HFF-Myc (cell line): ENCODE measurements at regions not wholly inside any gene's neighbourhood (a gene's known extent, or its start where the extent isn't known, plus 50 kb on each side); places are given as distances from the start of the nearest gene placed in this dataset.

Experiments used
- DNase-seq: peaks from one replicate; pipeline ENCODE4 v3.0.0-alpha.2; 2011; ENCODE audit warnings: low read depth; ENCODE audit errors: extremely low read depth
- H3K4me3 ChIP-seq: replicated peaks from 2 replicates; pipeline ENCODE4 v1.5.1; 2011; ENCODE audit warnings: low read depth, mild to moderate bottlenecking, control low read depth, low read length
- TF ChIP-seq, protein P1 (sequence below): IDR thresholded peaks from 2 replicates; pipeline ENCODE4 v1.5.1; 2012; ENCODE audit warnings: mild to moderate bottlenecking, low read depth, low read length, control low read depth; ENCODE audit errors: missing control alignments

DNA sequence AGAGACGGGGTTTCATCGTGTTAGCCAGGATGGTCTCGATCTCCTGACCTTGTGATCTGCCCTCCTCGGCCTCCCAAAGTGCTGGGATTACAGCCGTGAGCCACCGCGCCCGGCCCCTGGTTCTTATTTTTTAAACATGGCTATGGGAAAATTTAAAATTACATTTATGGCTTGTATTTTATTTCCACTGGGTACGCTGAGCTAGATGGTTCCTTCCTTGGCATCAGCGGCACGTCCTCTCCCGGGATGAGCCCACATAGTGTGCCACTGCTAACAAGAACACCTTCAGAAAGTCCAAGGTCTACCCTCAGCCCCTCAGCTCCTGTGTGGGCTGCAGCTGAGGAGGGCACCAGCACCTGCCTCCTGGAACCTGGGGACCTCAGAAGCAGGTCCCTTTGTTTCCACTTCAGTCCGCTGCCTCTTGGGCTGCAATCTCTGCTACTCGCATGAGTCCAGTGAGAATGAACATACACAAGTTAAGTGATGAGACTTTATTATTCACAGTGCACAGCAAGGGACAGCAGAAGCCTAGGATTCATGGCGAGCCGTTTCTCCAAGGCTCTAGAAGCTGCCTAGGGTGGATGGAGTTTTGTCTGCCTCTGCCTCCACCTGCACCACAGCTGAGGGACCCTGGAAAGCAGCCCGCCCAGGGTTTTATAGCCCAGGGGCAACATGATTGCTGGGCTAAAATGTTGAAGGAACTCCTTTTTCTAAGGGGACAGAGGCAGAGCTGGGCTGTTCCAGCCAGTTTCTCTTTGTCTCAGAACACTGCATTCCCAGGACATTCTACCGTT is 107.5 kb upstream of the TEX51 start:
- TF ChIP-seq, protein P1, sequence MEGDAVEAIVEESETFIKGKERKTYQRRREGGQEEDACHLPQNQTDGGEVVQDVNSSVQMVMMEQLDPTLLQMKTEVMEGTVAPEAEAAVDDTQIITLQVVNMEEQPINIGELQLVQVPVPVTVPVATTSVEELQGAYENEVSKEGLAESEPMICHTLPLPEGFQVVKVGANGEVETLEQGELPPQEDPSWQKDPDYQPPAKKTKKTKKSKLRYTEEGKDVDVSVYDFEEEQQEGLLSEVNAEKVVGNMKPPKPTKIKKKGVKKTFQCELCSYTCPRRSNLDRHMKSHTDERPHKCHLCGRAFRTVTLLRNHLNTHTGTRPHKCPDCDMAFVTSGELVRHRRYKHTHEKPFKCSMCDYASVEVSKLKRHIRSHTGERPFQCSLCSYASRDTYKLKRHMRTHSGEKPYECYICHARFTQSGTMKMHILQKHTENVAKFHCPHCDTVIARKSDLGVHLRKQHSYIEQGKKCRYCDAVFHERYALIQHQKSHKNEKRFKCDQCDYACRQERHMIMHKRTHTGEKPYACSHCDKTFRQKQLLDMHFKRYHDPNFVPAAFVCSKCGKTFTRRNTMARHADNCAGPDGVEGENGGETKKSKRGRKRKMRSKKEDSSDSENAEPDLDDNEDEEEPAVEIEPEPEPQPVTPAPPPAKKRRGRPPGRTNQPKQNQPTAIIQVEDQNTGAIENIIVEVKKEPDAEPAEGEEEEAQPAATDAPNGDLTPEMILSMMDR, result no peak
- no peak for DNase-seq
- H3K4me3 ChIP-seq, result no peak overlapping the region

DNA sequence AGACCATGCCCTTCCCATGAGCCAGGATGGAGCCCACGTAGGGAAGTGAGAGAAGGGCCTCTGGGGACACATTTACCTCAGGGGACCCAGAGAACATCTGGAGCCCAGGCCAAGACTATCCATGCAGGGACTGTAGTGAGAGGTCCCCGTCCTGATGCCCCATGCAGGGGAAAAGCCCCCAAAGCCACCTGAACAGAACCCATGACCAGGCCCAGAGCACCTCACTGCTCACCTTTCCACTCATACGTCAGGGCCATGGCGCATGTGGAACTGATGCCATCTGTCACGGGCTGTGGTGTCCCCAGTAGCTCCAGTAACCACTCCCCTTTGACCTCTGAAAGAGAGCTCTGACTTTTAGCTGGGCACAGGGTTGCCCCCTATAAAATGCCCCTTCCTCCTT is 106.5 kb upstream of the TEX51 start:
- TF ChIP-seq, protein P1, result no peak
- H3K4me3 ChIP-seq, result no peak overlapping the region
- DNase-seq, result no peak

DNA sequence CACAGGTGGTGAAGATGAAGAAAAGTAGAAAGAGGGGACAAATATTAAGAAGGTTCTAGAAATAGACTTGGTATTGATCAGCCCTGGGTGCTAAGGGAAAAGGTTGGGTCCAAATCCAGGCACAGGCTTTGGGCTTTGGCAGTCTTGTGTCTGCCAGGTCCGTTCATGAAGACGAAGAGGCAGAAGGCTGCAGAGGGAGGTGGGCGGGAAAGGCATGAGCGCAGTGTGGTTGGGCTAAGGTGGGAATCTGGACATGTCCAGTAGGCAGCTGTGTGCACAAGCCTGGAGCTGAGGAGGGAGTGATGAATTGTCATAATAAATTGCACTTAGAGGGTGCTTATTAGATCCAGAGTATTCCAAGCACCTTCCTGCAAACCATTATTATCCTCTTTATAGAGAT is 105.7 kb upstream of the TEX51 start:
- DNase-seq, result no peak
- no peak overlapping the region for H3K4me3 ChIP-seq
- TF ChIP-seq, protein P1, result no peak

DNA sequence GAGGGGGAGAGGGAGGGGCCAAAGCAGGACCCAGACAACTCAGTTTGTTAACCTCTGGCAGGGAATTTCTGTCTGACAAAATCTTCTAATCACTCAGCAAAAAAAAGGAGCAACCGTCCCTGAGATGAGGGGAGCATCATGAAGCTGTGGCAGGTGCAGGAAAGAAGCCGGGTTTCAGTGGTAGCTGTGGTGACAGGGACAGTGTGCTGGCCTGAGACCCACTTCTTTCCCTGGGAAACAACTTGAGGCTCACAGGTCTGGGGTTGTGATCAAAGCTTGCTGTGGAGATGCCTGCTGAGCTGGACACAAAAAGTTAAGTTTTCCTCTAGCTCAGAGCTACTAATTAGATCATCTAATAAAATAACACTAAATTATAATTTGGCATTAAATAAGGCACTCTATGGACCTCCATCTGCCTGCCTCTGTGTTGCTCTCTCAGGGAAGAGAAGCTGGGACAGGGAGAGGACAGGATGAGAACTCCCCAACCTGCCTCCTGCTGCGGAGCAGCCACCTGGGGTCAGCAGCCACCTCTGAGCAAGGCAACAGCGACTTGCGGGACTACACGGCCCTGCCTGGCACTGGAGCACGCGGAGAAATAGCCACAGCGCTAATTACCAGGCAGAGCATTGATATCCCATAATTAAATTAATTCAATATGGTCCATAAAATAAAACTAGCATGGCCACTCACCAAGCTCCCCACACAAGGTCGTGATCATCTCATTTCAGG is 104.6 kb upstream of the TEX51 start:
- TF ChIP-seq, protein P1, result no peak

DNA sequence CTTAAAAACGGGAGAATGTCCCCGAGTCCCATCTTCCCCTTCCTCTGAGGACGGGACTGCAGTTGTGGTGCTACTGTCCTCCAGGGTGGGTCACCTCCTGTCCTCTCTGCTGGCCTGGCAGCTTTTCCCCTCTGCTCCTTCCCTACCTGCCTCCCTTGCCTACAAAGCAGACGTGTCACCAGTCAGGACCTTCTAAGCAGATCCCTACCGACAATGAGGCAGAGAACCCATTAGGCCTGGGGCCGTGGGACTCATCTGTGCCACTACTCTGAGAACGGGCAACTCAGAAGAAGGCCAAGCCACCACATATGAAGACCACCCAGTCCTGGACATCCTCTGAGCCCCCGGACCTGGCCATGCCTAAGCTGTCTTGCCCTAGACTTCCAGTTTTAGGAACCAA is 103.0 kb upstream of the TEX51 start:
- no peak for DNase-seq
- TF ChIP-seq, protein P1, result no peak
- H3K4me3 ChIP-seq, result no peak overlapping the region

More for the DNA sequence above, 104.6 kb upstream of the TEX51 start:
- H3K4me3 ChIP-seq, result no peak overlapping the region
- DNase-seq, result no peak

DNA sequence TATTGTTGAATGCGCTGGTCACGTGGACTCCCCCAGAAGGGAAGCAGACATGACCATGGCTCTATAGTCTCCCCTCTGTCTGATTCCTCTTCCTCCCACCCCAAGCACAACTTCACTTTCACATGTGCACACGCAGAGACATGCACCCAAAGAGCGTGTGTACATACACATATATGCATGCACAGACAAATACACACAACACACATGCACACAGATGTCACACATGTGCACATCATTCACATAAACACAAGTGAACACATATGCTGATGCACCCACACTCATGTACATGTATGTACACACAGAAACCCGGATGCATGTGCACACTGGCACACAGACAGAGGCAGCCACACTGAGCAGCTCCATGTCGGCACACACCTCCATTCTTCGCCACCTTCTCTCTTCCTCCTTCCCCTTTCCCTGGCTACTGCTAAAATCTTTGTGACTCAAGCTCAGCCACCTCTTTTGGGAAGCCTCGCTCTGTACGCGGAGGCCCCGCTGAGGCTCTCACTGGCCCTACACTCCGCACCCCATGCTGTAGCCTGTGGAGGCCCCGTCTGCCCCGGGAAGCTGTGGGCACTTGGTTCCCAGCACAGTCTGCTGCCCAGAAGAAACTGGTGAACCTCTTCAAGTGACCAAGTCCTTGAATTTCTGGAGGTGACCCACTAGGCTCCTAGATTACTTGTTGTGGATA is 101.6 kb upstream of the TEX51 start:
- DNase-seq, result no peak
- TF ChIP-seq, protein P1, result no peak
- H3K4me3 ChIP-seq, result no peak overlapping the region
